ENCODE measurements at regions not wholly inside any gene's neighbourhood (a gene's known extent, or its start where the extent isn't known, plus 50 kb on each side); places are given as distances from the start of the nearest gene placed in this dataset.

GRCh38 chr14:84390010-84390409 is 1139.9 kb upstream of the FLRT2 start:
- TF ChIP-seq, protein P1, sequence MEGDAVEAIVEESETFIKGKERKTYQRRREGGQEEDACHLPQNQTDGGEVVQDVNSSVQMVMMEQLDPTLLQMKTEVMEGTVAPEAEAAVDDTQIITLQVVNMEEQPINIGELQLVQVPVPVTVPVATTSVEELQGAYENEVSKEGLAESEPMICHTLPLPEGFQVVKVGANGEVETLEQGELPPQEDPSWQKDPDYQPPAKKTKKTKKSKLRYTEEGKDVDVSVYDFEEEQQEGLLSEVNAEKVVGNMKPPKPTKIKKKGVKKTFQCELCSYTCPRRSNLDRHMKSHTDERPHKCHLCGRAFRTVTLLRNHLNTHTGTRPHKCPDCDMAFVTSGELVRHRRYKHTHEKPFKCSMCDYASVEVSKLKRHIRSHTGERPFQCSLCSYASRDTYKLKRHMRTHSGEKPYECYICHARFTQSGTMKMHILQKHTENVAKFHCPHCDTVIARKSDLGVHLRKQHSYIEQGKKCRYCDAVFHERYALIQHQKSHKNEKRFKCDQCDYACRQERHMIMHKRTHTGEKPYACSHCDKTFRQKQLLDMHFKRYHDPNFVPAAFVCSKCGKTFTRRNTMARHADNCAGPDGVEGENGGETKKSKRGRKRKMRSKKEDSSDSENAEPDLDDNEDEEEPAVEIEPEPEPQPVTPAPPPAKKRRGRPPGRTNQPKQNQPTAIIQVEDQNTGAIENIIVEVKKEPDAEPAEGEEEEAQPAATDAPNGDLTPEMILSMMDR (IDR thresholded peaks at IDR 0.05): no peak
- intact Hi-C loops (cut with micrococcal nuclease): no loop called here

GRCh38 chr14:84397631-84398030 is 1132.3 kb upstream of the FLRT2 start:
- Mint-ChIP-seq H3K27me3 (ENCODE audit: low read depth in 3 of 3) (no peaks in the 10 kb centered on the region), H3K4me1 (no peaks in the 10 kb centered on the region), H3K4me3 (no peak overlapping the region), H3K27ac (no peak overlapping the region), H3K9me3 (peaks cover 10 to 24% (median 13%) of the 10 kb centered on the region in 7 donors), H3K36me3 (no peaks in the 10 kb centered on the region)
- Histone ChIP-seq H3K4me1 (ENCODE audit: control insufficient read depth in 1 of 2, insufficient read depth in 2 of 2, low read length in 2 of 2) (no peaks in the 10 kb centered on the region), H2AFZ (ENCODE audit: insufficient read depth, low read depth, low read length, poor library complexity, severe bottlenecking) (no peak overlapping the region), H3K9ac (ENCODE audit: insufficient read depth, low read length, poor library complexity, severe bottlenecking) (no peak overlapping the region), H3K27ac (ENCODE audit: low read depth in 1 of 2, low read length in 2 of 2) (no peak overlapping the region), H3K79me2 (ENCODE audit: insufficient read depth, low read length) (no peaks in the 10 kb centered on the region), H3K36me3 (replicated peaks in 1 of 2; ENCODE audit: control insufficient read depth in 1 of 2, insufficient read depth in 2 of 2, low read length in 2 of 2) (no peaks in the 10 kb centered on the region), H3K4me3 (replicated peaks in 1 of 3; ENCODE audit: low read depth in 2 of 3, low read length in 3 of 3) (no peak overlapping the region), H3K4me2 (replicated peaks; ENCODE audit: extremely low read depth, low read length, poor library complexity, severe bottlenecking) (no peak overlapping the region), H4K20me1 (ENCODE audit: insufficient read depth, low read length) (no peaks in the 10 kb centered on the region), H3K9me3 (replicated peaks in 1 of 2; ENCODE audit: control insufficient read depth in 1 of 2, insufficient read depth in 1 of 2, low read length in 2 of 2) (peaks cover 10 to 23% of the 10 kb centered on the region in 2 donors), H3K27me3 (ENCODE audit: control insufficient read depth in 2 of 2, insufficient read depth in 2 of 2, low read length in 2 of 2) (no peaks in the 10 kb centered on the region)
- WGBS (ENCODE audit: insufficient coverage): 88% methylated on average over 2 of the region's 3 CpGs
- TF ChIP-seq, protein P1 (IDR thresholded peaks at IDR 0.05): no peak
- no peak for DNase-seq
- intact Hi-C loops (cut with micrococcal nuclease): no loop called here

More at GRCh38 chr14:84390010-84390409, 1139.9 kb upstream of the FLRT2 start:
- no peaks in the 10 kb centered on the region for H3K36me3 ChIP-seq (replicated peaks in 1 of 2; ENCODE audit: control insufficient read depth in 1 of 2, insufficient read depth in 2 of 2, low read length in 2 of 2)
- H3K4me1 ChIP-seq (ENCODE audit: control insufficient read depth in 1 of 2, insufficient read depth in 2 of 2, low read length in 2 of 2): no peaks in the 10 kb centered on the region
- no CpG with 5 or more reads among the region's 3 CpGs for WGBS (ENCODE audit: insufficient coverage)
- Mint-ChIP-seq H3K4me1 (no peaks in the 10 kb centered on the region), H3K27me3 (ENCODE audit: low read depth in 3 of 3) (no peaks in the 10 kb centered on the region), H3K4me3 (no peak overlapping the region), H3K27ac (no peak overlapping the region), H3K9me3 (peaks cover 0 to 6% (median 2%) of the 10 kb centered on the region in 7 donors), H3K36me3 (no peaks in the 10 kb centered on the region)
- no peak for DNase-seq
- H3K4me3 ChIP-seq (replicated peaks in 1 of 3; ENCODE audit: low read depth in 2 of 3, low read length in 3 of 3): no peak overlapping the region
- no peaks in the 10 kb centered on the region for H3K79me2 ChIP-seq (ENCODE audit: insufficient read depth, low read length)
- no peak overlapping the region for H3K27ac ChIP-seq (ENCODE audit: low read depth in 1 of 2, low read length in 2 of 2)
- no peak overlapping the region for H2AFZ ChIP-seq (ENCODE audit: insufficient read depth, low read depth, low read length, poor library complexity, severe bottlenecking)
- no peak overlapping the region for H3K4me2 ChIP-seq (replicated peaks; ENCODE audit: extremely low read depth, low read length, poor library complexity, severe bottlenecking)
- no peak overlapping the region for H3K9ac ChIP-seq (ENCODE audit: insufficient read depth, low read length, poor library complexity, severe bottlenecking)
- H3K9me3 ChIP-seq (replicated peaks in 1 of 2; ENCODE audit: control insufficient read depth in 1 of 2, insufficient read depth in 1 of 2, low read length in 2 of 2): peaks cover 0 to 3% of the 10 kb centered on the region in 2 donors
- no peaks in the 10 kb centered on the region for H3K27me3 ChIP-seq (ENCODE audit: control insufficient read depth in 2 of 2, insufficient read depth in 2 of 2, low read length in 2 of 2)
- no peaks in the 10 kb centered on the region for H4K20me1 ChIP-seq (ENCODE audit: insufficient read depth, low read length)

All from CD14-positive monocyte (primary cell).